ENCODE measurements at regions not wholly inside any gene's neighbourhood (a gene's known extent, or its start where the extent isn't known, plus 50 kb on each side); places are given as distances from the start of the nearest gene placed in this dataset.

DNA sequence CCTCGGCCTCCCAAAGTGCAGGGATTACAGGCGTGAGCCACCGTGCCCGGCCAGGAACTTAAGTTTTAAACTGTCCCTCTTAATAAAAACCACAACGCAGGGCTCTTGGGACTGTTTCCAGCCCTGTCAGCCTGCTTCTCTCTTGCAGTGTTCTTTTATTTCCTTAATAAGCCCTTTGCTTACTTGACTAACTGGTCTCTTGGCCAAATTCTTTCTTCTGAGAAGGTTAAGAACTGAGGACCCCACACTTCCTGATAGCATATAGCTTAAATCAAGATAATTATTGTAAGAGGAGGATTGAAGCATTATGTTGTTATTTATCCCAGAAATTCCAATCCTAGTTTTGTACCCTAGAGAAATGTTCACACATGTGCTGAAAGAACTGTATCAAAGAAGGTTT, 128.2 kb upstream of the UXS1 start:
- H3K27ac Mint-ChIP-seq: no peak overlapping the region
- CTCF ChIA-PET: no interaction called here
- ATAC-seq: no peak
- TF ChIP-seq FOXP1 (CRISPR knock-in tag; IDR thresholded peaks at IDR 0.05; ENCODE audit: borderline replicate concordance) (no peak), CBFB (CRISPR knock-in tag; IDR thresholded peaks at IDR 0.05; ENCODE audit: low read depth) (no peak), FOXJ3 (CRISPR knock-in tag; IDR thresholded peaks at IDR 0.05; ENCODE audit: borderline replicate concordance) (no peak), HMGA2 (CRISPR knock-in tag; IDR thresholded peaks at IDR 0.05) (no peak), SOX15 (CRISPR knock-in tag; IDR thresholded peaks at IDR 0.05) (no peak), EMX1 (CRISPR knock-in tag; IDR thresholded peaks at IDR 0.05) (no peak), ESRRA (CRISPR knock-in tag; IDR thresholded peaks at IDR 0.05; ENCODE audit: borderline replicate concordance) (no peak), NFE2L1 (CRISPR knock-in tag; IDR thresholded peaks at IDR 0.05) (no peak), JAZF1 (CRISPR knock-in tag; IDR thresholded peaks at IDR 0.05) (no peak)
- TF ChIP-seq, protein P1, sequence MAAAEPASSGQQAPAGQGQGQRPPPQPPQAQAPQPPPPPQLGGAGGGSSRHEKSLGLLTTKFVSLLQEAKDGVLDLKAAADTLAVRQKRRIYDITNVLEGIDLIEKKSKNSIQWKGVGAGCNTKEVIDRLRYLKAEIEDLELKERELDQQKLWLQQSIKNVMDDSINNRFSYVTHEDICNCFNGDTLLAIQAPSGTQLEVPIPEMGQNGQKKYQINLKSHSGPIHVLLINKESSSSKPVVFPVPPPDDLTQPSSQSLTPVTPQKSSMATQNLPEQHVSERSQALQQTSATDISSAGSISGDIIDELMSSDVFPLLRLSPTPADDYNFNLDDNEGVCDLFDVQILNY (CRISPR knock-in tag; IDR thresholded peaks at IDR 0.05): no peak
- TF ChIP-seq, protein P2, sequence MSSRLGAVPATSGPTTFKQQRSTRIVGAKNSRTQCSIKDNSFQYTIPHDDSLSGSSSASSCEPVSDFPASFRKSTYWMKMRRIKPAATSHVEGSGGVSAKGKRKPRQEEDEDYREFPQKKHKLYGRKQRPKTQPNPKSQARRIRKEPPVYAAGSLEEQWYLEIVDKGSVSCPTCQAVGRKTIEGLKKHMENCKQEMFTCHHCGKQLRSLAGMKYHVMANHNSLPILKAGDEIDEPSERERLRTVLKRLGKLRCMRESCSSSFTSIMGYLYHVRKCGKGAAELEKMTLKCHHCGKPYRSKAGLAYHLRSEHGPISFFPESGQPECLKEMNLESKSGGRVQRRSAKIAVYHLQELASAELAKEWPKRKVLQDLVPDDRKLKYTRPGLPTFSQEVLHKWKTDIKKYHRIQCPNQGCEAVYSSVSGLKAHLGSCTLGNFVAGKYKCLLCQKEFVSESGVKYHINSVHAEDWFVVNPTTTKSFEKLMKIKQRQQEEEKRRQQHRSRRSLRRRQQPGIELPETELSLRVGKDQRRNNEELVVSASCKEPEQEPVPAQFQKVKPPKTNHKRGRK (CRISPR knock-in tag; IDR thresholded peaks at IDR 0.05; ENCODE audit: borderline replicate concordance): no peak
- TF ChIP-seq, protein P3, sequence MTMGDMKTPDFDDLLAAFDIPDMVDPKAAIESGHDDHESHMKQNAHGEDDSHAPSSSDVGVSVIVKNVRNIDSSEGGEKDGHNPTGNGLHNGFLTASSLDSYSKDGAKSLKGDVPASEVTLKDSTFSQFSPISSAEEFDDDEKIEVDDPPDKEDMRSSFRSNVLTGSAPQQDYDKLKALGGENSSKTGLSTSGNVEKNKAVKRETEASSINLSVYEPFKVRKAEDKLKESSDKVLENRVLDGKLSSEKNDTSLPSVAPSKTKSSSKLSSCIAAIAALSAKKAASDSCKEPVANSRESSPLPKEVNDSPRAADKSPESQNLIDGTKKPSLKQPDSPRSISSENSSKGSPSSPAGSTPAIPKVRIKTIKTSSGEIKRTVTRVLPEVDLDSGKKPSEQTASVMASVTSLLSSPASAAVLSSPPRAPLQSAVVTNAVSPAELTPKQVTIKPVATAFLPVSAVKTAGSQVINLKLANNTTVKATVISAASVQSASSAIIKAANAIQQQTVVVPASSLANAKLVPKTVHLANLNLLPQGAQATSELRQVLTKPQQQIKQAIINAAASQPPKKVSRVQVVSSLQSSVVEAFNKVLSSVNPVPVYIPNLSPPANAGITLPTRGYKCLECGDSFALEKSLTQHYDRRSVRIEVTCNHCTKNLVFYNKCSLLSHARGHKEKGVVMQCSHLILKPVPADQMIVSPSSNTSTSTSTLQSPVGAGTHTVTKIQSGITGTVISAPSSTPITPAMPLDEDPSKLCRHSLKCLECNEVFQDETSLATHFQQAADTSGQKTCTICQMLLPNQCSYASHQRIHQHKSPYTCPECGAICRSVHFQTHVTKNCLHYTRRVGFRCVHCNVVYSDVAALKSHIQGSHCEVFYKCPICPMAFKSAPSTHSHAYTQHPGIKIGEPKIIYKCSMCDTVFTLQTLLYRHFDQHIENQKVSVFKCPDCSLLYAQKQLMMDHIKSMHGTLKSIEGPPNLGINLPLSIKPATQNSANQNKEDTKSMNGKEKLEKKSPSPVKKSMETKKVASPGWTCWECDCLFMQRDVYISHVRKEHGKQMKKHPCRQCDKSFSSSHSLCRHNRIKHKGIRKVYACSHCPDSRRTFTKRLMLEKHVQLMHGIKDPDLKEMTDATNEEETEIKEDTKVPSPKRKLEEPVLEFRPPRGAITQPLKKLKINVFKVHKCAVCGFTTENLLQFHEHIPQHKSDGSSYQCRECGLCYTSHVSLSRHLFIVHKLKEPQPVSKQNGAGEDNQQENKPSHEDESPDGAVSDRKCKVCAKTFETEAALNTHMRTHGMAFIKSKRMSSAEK (CRISPR knock-in tag; IDR thresholded peaks at IDR 0.05; ENCODE audit: borderline replicate concordance): no peak
- TF ChIP-seq, protein P4, sequence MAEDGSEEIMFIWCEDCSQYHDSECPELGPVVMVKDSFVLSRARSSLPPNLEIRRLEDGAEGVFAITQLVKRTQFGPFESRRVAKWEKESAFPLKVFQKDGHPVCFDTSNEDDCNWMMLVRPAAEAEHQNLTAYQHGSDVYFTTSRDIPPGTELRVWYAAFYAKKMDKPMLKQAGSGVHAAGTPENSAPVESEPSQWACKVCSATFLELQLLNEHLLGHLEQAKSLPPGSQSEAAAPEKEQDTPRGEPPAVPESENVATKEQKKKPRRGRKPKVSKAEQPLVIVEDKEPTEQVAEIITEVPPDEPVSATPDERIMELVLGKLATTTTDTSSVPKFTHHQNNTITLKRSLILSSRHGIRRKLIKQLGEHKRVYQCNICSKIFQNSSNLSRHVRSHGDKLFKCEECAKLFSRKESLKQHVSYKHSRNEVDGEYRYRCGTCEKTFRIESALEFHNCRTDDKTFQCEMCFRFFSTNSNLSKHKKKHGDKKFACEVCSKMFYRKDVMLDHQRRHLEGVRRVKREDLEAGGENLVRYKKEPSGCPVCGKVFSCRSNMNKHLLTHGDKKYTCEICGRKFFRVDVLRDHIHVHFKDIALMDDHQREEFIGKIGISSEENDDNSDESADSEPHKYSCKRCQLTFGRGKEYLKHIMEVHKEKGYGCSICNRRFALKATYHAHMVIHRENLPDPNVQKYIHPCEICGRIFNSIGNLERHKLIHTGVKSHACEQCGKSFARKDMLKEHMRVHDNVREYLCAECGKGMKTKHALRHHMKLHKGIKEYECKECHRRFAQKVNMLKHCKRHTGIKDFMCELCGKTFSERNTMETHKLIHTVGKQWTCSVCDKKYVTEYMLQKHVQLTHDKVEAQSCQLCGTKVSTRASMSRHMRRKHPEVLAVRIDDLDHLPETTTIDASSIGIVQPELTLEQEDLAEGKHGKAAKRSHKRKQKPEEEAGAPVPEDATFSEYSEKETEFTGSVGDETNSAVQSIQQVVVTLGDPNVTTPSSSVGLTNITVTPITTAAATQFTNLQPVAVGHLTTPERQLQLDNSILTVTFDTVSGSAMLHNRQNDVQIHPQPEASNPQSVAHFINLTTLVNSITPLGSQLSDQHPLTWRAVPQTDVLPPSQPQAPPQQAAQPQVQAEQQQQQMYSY (CRISPR knock-in tag; IDR thresholded peaks at IDR 0.05): no peak
- TF ChIP-seq, protein P5, sequence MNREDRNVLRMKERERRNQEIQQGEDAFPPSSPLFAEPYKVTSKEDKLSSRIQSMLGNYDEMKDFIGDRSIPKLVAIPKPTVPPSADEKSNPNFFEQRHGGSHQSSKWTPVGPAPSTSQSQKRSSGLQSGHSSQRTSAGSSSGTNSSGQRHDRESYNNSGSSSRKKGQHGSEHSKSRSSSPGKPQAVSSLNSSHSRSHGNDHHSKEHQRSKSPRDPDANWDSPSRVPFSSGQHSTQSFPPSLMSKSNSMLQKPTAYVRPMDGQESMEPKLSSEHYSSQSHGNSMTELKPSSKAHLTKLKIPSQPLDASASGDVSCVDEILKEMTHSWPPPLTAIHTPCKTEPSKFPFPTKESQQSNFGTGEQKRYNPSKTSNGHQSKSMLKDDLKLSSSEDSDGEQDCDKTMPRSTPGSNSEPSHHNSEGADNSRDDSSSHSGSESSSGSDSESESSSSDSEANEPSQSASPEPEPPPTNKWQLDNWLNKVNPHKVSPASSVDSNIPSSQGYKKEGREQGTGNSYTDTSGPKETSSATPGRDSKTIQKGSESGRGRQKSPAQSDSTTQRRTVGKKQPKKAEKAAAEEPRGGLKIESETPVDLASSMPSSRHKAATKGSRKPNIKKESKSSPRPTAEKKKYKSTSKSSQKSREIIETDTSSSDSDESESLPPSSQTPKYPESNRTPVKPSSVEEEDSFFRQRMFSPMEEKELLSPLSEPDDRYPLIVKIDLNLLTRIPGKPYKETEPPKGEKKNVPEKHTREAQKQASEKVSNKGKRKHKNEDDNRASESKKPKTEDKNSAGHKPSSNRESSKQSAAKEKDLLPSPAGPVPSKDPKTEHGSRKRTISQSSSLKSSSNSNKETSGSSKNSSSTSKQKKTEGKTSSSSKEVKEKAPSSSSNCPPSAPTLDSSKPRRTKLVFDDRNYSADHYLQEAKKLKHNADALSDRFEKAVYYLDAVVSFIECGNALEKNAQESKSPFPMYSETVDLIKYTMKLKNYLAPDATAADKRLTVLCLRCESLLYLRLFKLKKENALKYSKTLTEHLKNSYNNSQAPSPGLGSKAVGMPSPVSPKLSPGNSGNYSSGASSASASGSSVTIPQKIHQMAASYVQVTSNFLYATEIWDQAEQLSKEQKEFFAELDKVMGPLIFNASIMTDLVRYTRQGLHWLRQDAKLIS (CRISPR knock-in tag; IDR thresholded peaks at IDR 0.05; ENCODE audit: borderline replicate concordance): no peak
- TF ChIP-seq, protein P6, sequence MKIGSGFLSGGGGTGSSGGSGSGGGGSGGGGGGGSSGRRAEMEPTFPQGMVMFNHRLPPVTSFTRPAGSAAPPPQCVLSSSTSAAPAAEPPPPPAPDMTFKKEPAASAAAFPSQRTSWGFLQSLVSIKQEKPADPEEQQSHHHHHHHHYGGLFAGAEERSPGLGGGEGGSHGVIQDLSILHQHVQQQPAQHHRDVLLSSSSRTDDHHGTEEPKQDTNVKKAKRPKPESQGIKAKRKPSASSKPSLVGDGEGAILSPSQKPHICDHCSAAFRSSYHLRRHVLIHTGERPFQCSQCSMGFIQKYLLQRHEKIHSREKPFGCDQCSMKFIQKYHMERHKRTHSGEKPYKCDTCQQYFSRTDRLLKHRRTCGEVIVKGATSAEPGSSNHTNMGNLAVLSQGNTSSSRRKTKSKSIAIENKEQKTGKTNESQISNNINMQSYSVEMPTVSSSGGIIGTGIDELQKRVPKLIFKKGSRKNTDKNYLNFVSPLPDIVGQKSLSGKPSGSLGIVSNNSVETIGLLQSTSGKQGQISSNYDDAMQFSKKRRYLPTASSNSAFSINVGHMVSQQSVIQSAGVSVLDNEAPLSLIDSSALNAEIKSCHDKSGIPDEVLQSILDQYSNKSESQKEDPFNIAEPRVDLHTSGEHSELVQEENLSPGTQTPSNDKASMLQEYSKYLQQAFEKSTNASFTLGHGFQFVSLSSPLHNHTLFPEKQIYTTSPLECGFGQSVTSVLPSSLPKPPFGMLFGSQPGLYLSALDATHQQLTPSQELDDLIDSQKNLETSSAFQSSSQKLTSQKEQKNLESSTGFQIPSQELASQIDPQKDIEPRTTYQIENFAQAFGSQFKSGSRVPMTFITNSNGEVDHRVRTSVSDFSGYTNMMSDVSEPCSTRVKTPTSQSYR (CRISPR knock-in tag; IDR thresholded peaks at IDR 0.05): no peak
- TF ChIP-seq, protein P7, sequence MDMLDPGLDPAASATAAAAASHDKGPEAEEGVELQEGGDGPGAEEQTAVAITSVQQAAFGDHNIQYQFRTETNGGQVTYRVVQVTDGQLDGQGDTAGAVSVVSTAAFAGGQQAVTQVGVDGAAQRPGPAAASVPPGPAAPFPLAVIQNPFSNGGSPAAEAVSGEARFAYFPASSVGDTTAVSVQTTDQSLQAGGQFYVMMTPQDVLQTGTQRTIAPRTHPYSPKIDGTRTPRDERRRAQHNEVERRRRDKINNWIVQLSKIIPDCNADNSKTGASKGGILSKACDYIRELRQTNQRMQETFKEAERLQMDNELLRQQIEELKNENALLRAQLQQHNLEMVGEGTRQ (CRISPR knock-in tag; IDR thresholded peaks at IDR 0.05): no peak

More for the DNA sequence above, 128.2 kb upstream of the UXS1 start:
- POLR2A ChIA-PET: no interaction called here
- peaks cover 13% of the 10 kb centered on the region for H3K9me3 Mint-ChIP-seq
- no peak for DNase-seq (ENCODE audit: low spot score)
- H3K4me1 Mint-ChIP-seq: peaks cover 3% of the 10 kb centered on the region; the same call in 1 of the 2 replicates
- H3K4me3 Mint-ChIP-seq: no peak overlapping the region
- H3K36me3 Mint-ChIP-seq: peaks cover 6% of the 10 kb centered on the region; the same call in 1 of the 2 replicates
- no peaks in the 10 kb centered on the region for H3K27me3 Mint-ChIP-seq (ENCODE audit: low read depth)
